Neuron (in vitro differentiated cells): ENCODE measurements at regions not wholly inside any gene's neighbourhood (a gene's known extent, or its start where the extent isn't known, plus 50 kb on each side); places are given as distances from the start of the nearest gene placed in this dataset.
A peak's percentile ranks its signal among the peaks of the same experiment; 100 is the strongest.

ENCODE experiments used
- H2AFZ ChIP-seq: one replicate; pipeline ENCODE4 v1.6.1; 2013; ENCODE audit warnings: low read depth, mild to moderate bottlenecking, inconsistent platforms, low read length, moderate library complexity
- H3K27me3 ChIP-seq: one replicate; pipeline ENCODE4 v1.6.1; 2013; ENCODE audit warnings: low read length; ENCODE audit not compliant: insufficient read depth
- H3K36me3 ChIP-seq: one replicate; pipeline ENCODE4 v1.6.1; 2013; ENCODE audit warnings: low read length; ENCODE audit not compliant: insufficient read depth
- H3K4me1 ChIP-seq: one replicate; pipeline ENCODE4 v1.6.1; 2013; ENCODE audit warnings: low read length; ENCODE audit not compliant: insufficient read depth
- H3K4me3 ChIP-seq: 2 replicates; pipeline ENCODE4 v1.5.1; 2013; ENCODE audit warnings: mild to moderate bottlenecking, low read length, moderate library complexity
- H3K9me3 ChIP-seq: one replicate; pipeline ENCODE4 v1.6.1; 2013; ENCODE audit warnings: low read length

DNA sequence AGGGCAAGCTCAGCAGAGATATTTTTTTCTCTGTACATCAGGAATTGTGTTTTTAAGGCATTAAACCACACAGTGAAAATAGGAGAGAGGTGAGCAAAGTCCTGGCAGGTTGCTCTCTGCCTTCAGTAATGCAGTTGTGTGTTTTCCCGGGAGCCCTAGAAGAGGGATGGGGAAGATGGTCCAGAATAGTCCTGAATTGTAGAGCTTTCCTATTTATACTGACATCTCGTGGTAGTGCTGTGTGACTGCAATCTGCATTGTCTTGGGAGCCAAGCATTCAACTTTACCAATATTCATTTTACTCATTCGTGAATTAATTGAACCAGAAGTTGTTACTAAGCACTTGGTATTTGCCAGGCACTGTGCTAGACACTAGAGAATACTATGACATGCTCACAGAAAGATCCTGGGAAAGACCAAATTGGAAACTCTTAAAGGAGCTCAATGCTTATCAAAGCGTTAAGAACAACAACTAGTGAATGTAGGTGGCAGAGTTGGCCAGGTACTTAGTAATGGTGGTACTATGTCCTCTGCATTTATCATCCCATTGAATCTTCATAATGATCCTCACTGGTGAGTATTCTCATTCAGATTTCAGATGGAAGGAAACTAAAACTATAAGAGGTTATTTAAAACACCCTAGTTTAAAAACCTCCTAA, 214.6 kb downstream of the TRIB2 start:
- peaks cover 34% of the 10 kb centered on the region for H3K4me1 ChIP-seq
- no peaks in the 10 kb centered on the region for H3K36me3 ChIP-seq
- H3K9me3 ChIP-seq = no peaks in the 10 kb centered on the region
- H3K4me3 ChIP-seq = no peak overlapping the region
- H2AFZ ChIP-seq = no peak overlapping the region
- no peaks in the 10 kb centered on the region for H3K27me3 ChIP-seq

DNA sequence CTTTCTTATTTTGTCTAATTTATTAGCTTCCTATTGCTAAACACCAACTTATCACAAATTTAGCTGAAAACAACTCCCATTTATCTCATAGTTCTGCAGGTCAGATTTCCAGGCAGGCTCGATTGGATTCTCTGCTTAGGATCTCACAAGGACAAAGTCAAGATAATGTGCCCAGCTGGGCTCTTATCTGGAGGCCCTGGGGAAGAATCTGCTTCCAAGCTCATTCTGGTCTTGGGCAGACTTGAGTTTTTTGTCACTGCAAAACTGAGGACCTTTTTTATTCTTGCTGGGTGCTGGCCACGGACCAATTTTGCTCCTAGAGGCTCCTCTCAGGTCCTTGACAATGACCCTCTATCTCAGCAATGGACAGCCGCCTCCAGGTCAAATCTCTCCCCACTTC, 215.5 kb downstream of the TRIB2 start:
- H3K27me3 ChIP-seq = no peaks in the 10 kb centered on the region
- no peaks in the 10 kb centered on the region for H3K9me3 ChIP-seq
- H3K4me3 ChIP-seq = no peak overlapping the region
- no peak overlapping the region for H2AFZ ChIP-seq
- H3K36me3 ChIP-seq = no peaks in the 10 kb centered on the region
- H3K4me1 ChIP-seq = peaks cover 34% of the 10 kb centered on the region

DNA sequence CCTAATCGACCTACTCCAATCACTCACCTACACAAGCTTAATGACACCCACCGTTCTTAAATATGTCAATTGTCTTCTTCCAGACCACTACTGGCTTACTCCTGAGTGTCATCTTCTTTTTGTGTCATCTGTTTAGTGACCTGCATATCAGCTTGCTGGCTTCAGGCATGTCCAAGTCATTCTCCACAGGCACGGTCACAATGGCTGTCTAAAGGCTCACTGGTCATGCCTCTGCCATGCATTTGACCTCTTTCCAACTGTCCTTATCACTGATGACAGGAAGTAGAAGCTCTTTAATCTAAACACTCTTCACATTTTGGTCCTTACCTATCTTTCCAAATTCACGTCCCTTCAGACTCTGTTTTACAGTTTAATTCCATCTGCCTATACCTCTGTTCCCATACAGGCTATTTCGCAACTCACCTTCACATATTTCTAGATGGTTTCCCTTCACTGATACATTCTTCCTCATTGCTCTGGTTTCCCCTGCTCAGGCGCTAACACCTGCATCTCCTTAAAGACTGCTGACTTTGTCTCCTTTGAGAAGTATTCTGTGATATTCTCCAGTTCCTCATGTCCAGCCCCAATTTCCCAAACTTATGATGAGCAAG, 217.5 kb downstream of the TRIB2 start:
- Histone ChIP-seq H3K4me1 (peaks cover 23% of the 10 kb centered on the region), H3K36me3 (no peaks in the 10 kb centered on the region), H2AFZ (peak overlapping the region; percentile 16), H3K27me3 (no peaks in the 10 kb centered on the region), H3K4me3 (no peak overlapping the region), H3K9me3 (no peaks in the 10 kb centered on the region)

DNA sequence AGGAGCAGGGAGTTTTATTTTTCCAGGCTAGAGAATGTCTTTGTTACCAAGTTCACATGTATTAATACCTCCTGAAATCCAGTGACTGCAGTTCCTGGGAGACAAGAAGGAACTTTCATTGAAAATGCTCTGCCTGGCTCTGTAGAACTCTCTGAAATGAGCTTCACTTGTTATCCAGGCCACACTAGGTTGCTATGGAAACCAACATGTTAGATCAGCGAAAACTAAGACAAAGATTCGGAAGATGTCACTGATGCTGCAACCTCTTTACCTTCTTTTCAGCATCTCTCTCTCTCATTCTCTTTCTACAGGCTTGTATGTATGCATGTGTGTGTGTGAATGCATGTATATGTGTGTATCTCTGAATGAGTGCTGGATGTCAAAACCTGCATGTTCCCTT, 218.5 kb downstream of the TRIB2 start:
- no peaks in the 10 kb centered on the region for H3K27me3 ChIP-seq
- H3K4me1 ChIP-seq = peaks cover 22% of the 10 kb centered on the region
- no peaks in the 10 kb centered on the region for H3K36me3 ChIP-seq
- no peaks in the 10 kb centered on the region for H3K9me3 ChIP-seq
- no peak overlapping the region for H3K4me3 ChIP-seq
- H2AFZ ChIP-seq = peak overlapping the region; percentile 16

DNA sequence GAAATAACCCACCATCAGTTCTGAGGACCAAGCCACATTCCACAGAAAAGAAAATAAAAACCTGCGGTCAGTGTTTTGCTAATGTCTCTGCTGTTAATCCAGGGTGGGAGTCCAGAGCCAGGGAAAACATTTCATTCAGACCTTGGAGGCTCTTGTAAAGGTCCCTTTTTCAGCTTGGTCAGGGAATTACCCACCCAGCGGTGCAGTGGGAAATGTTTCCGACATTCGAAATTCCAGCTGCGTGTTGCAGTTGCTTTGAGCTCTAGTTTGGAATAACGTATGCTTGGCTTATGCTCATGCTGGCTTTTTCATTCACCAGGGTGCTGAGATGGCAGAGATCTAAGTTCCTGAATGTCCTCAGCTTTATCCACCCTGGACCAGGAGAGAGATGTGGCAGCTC, 219.1 kb downstream of the TRIB2 start:
- no peaks in the 10 kb centered on the region for H3K36me3 ChIP-seq
- no peak overlapping the region for H2AFZ ChIP-seq
- H3K4me1 ChIP-seq = peaks cover 22% of the 10 kb centered on the region
- H3K27me3 ChIP-seq = no peaks in the 10 kb centered on the region
- H3K4me3 ChIP-seq = no peak overlapping the region
- H3K9me3 ChIP-seq = no peaks in the 10 kb centered on the region

DNA sequence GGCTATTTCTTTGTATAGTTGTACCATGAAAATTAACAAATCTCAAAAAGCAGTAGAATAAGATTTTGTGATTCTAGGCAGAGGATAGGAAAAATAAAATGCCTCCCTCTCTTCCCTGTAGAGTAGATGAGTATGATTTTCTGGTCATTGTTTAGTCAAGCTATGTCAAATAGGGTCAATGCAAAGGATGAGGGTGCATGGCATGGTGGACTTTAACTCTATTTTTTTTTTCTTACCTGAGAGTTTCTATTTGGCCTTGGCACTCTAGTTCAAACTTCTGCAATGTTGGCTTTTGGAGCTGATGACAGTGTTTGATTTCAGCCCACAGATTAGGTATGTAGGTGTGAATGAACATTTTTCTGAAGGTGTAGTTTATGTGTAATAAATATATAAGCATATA, 224.5 kb downstream of the TRIB2 start:
- Histone ChIP-seq H2AFZ (no peak overlapping the region), H3K4me1 (no peaks in the 10 kb centered on the region), H3K36me3 (no peaks in the 10 kb centered on the region), H3K27me3 (no peaks in the 10 kb centered on the region), H3K4me3 (no peak overlapping the region), H3K9me3 (no peaks in the 10 kb centered on the region)

DNA sequence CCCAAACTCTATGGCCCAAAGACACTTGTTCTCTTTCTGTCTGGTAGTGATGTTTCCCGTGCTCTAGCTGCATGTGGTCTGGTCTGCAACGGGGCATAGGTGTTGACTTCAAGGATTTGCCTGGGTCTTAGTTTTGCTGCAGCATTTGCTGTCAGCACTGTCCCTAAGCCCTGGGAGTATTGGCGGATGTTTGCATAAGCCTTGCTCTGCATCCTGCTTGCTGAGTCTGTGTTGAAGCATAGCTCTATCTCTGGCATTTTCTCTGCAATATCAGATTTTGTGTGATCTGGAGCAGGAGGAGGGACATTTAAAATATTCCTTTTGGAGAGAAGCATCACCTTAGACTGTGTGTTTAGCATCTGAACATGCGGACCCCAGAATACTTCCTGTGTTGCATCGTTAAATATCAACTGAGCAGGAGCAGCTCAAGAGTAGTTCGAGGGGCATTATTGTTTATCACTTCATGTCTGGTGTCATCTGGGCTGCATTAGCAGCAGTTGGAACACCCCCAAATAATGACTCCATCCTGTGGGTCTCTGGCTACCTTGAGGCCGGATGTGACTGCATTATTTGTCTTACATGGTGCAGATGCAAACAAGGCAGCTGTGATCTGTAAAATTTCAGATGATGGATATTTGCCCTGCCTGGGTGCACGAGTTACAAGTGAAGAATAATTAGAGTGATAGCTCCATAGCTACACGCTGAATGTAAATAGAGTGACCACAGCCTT, 231.7 kb downstream of the TRIB2 start:
- Histone ChIP-seq H3K9me3 (no peaks in the 10 kb centered on the region), H2AFZ (no peak overlapping the region), H3K36me3 (no peaks in the 10 kb centered on the region), H3K4me1 (no peaks in the 10 kb centered on the region), H3K4me3 (no peak overlapping the region), H3K27me3 (no peaks in the 10 kb centered on the region)

DNA sequence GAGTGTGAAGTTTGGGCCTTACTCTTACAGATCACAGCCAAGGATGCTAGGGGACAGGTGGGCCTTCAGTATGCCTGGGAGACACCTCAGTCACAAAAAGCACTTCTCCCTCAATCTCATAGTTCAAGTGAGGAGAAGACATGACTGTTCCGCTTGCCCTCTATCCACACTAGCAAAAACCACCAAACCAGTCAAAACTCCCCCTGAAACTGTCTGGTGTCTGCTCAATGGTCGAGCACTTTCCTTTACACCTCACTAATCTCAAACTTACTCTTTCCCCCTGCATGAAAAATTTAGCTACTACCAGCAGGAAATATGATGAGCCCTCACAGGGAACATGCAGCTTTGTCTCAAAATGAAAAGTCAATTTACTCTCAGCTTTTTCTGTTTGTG, 232.2 kb downstream of the TRIB2 start:
- Histone ChIP-seq H3K4me3 (no peak overlapping the region), H3K4me1 (no peaks in the 10 kb centered on the region), H2AFZ (no peak overlapping the region), H3K27me3 (no peaks in the 10 kb centered on the region), H3K36me3 (no peaks in the 10 kb centered on the region), H3K9me3 (no peaks in the 10 kb centered on the region)

DNA sequence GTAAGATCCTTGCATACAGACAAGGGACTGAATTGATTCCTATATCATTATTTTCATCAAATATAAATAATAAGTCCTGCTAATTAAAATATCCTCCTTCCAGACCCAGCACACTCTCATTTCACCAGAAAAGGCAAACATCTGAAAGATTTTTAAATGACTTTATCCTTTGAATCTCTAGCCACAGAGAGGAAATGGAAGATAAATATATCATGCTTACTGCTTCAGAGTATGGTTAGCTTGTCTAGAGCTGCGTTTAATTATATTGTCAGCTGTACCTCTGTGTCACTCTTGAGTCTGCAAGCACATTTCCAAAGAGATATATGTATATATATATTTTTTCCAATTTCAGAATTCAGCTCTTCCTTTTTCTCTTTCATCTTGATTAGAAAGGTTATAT, 232.7 kb downstream of the TRIB2 start:
- no peaks in the 10 kb centered on the region for H3K4me1 ChIP-seq
- no peaks in the 10 kb centered on the region for H3K27me3 ChIP-seq
- no peak overlapping the region for H2AFZ ChIP-seq
- no peak overlapping the region for H3K4me3 ChIP-seq
- H3K36me3 ChIP-seq = no peaks in the 10 kb centered on the region
- no peaks in the 10 kb centered on the region for H3K9me3 ChIP-seq

DNA sequence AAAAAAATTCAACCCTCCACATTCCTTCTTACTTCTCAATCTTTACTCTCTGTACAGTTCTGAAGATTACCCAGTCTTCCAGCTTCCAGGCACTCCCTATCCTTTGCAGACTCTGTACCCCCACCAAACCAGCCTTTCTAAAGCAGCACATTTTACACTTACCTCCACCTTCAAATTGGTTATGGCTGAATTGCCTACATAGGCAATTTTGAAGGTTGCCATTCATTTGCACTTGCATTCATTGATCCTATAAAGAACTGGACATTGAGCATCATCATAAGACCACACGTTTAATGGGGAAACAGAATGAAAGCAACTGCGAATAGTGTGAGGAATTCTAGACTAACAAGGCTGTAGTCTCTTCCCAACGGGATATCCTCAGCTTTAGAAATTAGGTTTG, 233.4 kb downstream of the TRIB2 start:
- H3K4me1 ChIP-seq = no peaks in the 10 kb centered on the region
- no peaks in the 10 kb centered on the region for H3K36me3 ChIP-seq
- H3K9me3 ChIP-seq = no peaks in the 10 kb centered on the region
- no peaks in the 10 kb centered on the region for H3K27me3 ChIP-seq
- no peak overlapping the region for H3K4me3 ChIP-seq
- H2AFZ ChIP-seq = no peak overlapping the region

DNA sequence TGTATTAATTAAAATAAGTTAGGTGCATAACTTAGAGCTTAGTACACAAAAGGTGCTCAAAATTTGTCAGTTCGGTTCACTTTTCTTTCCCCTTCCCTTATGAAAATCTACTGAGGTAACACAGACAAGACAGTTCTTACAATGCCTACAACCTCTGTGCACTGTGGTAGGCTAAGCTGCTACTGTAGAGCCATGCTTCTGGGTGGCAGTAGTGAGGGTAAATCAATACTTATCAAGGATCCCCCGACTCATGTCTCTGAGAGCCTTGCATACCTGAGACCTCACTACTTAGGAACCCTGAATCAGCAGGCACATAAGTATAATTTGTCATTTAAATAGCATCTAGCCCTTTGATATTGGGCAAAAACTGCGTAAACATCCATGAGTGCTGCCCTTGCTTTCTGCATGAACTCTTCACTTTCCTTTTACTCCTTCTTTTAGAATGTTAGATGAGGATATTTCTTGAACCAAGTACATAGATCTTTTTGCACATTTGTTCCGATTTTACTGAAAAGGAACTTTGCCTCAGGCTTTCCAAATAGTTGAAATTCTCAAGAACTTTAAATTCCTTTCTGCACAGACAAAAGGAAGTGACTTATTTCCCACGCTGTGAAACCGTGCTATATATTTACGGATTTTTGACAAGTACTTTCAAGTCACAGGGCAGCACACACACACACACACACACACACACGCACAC, 234.4 kb downstream of the TRIB2 start:
- no peak overlapping the region for H2AFZ ChIP-seq
- no peaks in the 10 kb centered on the region for H3K4me1 ChIP-seq
- H3K27me3 ChIP-seq = no peaks in the 10 kb centered on the region
- no peak overlapping the region for H3K4me3 ChIP-seq
- no peaks in the 10 kb centered on the region for H3K9me3 ChIP-seq
- H3K36me3 ChIP-seq = no peaks in the 10 kb centered on the region

DNA sequence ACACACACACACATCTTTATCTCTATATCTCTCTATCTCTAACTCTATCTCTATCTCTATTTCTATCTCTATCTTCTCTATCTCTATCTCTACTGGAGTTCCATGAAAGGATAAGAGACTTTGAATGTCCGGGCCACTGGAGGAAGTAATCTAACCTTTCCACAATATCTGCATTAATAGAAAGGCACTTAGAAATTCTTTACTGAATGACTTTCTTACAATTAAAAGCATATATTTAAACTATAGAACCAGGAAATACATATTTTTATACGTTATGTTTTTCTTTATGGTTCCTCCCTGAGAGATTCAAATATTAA, 234.9 kb downstream of the TRIB2 start:
- no peaks in the 10 kb centered on the region for H3K4me1 ChIP-seq
- H3K27me3 ChIP-seq = no peaks in the 10 kb centered on the region
- H3K4me3 ChIP-seq = no peak overlapping the region
- H2AFZ ChIP-seq = no peak overlapping the region
- H3K36me3 ChIP-seq = no peaks in the 10 kb centered on the region
- no peaks in the 10 kb centered on the region for H3K9me3 ChIP-seq

DNA sequence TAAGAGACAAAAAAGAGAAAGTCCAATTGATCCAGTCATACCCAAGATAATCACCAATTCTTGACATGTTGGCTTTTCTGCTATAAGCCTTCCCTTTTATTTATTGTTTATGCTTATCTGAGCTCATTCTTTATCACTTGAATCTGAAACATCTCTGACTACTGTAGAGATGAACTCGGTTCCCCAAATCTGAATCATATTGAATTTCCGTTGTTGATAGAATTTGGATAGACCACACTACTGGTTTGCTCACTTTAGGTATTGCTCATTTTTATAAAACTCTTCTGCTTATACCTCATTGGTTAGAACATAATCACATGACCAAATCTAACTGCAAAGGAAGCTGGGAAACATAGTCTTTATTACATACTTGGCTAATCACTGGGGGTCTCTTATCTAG, 236.9 kb downstream of the TRIB2 start:
- Histone ChIP-seq H3K4me3 (no peak overlapping the region), H2AFZ (no peak overlapping the region), H3K27me3 (no peaks in the 10 kb centered on the region), H3K4me1 (no peaks in the 10 kb centered on the region), H3K9me3 (no peaks in the 10 kb centered on the region), H3K36me3 (no peaks in the 10 kb centered on the region)
